GM21447 (cell line): ENCODE measurements at regions not wholly inside any gene's neighbourhood (a gene's known extent, or its start where the extent isn't known, plus 50 kb on each side); places are given as distances from the start of the nearest gene placed in this dataset.
"Not testable (repeated sequence)": the region's sequence is repeated elsewhere in the genome, so short reads cannot be mapped to it uniquely, and the experiment has no call there.

Source experiments
- ATAC-seq: cut with Tn5 transposase; IDR thresholded peaks from one replicate; pipeline ENCODE4 v1.9.1; 2021; ENCODE audit not compliant: unreplicated experiment

DNA sequence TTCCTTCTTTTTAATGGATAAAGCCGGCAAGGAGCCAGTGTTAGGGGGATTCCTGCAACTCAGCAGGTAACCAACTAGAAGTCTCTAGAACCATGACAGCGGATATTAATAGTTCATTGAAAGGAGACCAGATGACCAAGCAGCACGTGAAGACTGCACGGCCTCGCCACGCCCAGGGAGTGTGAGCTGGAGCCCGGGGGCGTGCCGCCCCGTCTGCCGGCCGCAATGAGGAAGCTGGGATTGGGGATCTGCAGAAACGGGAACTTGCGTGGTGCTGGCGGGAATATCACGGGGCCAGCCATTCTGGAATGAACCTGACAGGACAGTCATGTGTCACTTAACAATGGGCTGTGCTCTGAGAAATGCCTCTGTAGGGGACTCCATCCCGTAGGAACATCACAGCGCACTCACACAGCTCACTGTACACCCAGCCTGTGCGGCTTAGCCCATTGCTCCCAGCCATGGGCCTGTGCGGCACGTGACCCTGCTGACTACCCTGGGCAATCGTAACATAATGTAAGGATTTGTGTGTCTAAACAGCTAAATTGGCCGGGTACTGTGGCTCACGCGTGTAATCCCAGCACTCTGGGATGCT, 4092.8 kb upstream of the TPTE start:
- ATAC-seq, result not testable (repeated sequence)

DNA sequence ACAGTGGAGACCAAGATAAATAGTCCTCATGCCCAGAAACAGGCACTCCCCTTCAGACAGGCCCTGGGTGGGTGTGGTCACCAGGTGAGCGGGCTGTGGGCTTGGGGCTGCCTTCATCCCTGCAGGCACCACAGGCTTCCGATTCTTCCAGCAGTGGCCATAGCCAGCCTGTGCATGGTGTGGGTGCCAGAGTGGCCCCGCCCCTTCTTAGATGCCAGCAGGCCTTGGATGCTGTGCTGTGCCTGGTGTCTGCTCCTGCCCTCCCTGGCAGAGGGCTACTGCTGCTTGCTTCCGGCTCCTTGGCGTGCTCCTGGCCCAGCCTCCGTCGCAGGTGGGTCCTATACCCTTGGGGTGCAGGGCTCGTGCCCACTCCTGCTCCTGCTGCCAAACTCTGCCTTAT, 4091.5 kb upstream of the TPTE start:
- ATAC-seq, result not testable (repeated sequence)

GRCh38 chr21:6433149-6433548, 4088.2 kb upstream of the TPTE start:
- ATAC-seq, result not testable (repeated sequence)

DNA sequence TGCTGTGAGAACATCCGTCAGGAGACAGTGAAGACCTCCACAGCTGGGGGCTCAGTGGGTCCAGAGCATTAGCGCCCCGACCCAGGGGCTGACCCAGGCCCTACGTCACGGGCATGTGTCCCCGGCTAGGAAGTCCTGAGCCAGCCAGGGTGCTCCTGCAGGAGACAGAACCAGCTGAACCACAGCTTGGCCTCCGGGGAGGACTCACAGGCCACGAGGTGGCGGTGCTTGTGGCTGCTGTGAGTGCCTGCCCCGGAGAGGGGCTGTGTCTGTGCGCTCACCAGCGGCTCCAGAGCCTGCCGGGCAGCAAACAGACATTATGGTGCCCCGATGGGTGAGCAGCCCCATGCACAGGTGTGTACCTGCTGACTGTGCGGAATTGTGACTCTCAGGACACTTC, 4085.2 kb upstream of the TPTE start:
- ATAC-seq, result not testable (repeated sequence)

GRCh38 chr21:6436971-6437833, 4084.2 kb upstream of the TPTE start:
- ATAC-seq, result not testable (repeated sequence)

- ATAC-seq, result not testable (repeated sequence)
These were observed 4083.6 kb upstream of the TPTE start for GRCh38 chr21:6437834-6438187.

- not testable (repeated sequence) for ATAC-seq
These were observed 4082.3 kb upstream of the TPTE start for GRCh38 chr21:6439058-6439457.

DNA sequence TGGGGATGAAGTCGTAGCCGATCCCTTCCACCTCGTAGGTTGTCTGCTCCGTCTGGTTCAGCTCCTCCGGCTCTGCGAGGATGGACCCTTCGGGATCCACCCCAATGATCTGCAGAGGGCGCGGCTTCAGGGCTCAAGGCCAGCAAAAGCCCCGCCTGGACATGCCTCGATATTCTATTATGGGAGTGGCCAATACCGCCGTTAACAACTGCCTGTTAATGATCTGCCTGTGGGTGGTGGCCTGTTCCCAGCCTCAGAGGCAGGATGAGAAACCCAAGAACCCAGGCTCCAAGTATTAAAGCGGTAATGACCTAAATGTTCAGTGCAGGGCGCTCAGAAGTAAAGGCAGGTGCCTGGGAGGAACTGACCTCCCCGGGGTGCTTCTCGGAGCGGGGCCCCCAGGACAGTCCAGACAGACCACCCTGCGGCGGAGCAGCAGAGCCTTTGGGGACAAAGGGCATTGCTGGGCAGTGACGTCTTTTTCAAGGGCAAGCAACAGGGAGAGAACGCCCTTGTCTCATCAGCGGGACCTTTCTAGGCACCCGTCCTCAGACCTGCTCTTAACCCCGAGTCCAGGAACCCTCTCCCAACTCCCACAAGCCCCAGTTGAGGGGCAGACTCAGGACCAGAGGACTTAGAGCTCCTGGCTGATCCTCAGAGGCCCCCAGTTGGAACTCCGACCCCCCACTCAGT, 4066.6 kb upstream of the TPTE start:
- ATAC-seq, result not testable (repeated sequence)

DNA sequence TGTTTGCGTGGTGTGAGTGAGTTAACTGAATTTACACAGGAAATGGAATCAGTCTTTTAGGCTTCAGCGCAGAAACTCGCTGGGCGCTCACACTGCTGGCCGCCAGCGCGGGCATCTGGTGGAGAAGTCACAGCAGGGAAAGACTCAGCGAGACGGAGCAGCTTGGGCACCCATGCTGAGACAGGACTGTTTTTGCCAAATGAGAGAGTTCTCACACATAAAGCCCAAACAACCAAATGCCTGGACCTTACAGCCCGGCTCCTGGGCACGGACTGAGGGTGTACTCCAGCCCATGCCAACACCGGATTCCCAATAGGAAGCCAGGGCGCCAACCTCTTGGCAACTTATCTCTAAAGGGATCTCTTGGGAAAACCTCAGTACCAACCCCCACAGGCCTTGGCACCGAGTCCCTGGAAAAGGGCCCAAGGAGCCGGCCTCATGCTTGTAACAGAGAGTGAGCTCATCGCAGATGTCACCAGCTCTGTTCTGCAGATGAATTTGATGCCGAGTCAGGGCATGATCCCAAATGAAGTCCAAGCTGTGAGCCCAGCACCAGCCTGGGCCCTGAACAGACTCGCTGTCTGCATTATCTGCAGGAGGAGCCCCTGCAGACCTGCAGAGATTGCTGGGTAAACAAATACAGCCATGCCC, 4065.2 kb upstream of the TPTE start:
- ATAC-seq, result not testable (repeated sequence)

- ATAC-seq, result not testable (repeated sequence)
These were observed 4061.6 kb upstream of the TPTE start for GRCh38 chr21:6459761-6460160.

DNA sequence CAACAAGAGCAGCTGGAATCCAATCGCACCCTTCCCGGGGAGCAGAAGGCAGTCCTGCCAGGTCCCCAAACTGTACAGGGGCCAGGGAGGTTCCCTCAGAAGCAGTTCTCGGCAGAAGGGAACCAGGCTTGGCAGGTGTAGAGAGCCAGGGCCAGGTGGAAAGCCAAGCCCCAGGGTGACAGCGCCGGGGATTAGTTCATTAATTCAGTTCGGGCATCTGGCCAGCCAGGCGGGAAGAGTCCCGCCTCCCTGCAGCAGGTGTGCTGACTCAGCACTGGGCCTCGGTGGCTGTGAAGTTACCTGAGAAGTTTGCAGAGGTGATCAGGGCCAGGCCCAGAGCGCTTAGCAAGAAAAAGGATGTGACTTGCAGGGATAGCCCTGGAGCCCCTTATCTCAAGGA, 4060.0 kb upstream of the TPTE start:
- ATAC-seq, result not testable (repeated sequence)

- ATAC-seq, result not testable (repeated sequence)
These were observed 4057.0 kb upstream of the TPTE start for GRCh38 chr21:6464419-6464818.

GRCh38 chr21:6466081-6466698, 4055.2 kb upstream of the TPTE start:
- ATAC-seq, result not testable (repeated sequence)

- ATAC-seq, result not testable (repeated sequence)
These were observed 4054.7 kb upstream of the TPTE start for GRCh38 chr21:6466707-6467106.

DNA sequence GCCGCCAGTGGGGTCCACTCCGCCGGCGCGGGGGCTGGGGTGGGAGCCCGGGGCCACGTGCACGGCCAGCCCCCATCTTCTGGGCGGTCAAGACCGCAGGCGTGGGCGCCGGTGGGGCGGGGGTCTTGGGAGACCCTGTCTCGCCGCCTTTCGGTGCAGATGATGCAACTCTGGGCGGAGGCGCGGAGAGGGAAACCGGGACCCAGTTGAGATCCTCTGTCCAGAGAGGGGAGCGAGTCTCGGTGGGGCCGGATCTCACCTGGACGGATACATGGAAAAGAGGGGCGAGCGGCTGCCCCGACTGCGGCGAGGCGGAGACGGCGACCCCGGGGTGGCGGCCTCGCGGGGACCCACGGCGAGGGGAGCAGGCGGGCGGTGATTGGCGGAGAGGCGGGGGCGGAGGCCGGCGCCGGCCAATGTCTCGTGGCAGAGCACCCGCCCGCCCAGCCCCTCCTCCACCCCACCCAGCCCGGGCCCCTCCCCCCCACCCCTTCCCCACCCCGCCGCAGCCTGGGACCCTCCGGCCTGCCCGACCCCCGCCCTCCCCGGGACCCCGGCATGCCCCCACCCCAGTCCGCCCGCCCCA, 4054.1 kb upstream of the TPTE start:
- not testable (repeated sequence) for ATAC-seq

DNA sequence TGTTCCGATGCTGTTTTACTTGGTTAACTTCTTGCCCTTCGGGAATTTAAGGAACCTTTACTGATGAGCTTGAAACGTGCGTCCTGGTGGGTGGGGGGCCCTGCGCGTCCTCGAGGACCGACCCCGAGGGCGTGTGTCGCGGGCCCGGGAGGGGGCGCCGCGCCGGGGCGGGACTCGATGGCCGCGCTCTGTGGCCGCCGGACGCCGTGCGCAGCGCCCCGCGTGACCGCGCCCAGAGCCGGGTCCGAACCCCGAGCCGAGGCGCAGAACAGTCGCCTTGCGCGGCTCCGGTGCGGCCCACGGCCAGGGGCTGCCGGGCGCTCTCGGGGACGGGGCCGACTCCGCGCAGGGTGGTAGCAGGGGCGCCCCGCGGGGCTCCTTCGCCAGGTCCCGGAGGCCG, 4053.5 kb upstream of the TPTE start:
- ATAC-seq, result not testable (repeated sequence)

DNA sequence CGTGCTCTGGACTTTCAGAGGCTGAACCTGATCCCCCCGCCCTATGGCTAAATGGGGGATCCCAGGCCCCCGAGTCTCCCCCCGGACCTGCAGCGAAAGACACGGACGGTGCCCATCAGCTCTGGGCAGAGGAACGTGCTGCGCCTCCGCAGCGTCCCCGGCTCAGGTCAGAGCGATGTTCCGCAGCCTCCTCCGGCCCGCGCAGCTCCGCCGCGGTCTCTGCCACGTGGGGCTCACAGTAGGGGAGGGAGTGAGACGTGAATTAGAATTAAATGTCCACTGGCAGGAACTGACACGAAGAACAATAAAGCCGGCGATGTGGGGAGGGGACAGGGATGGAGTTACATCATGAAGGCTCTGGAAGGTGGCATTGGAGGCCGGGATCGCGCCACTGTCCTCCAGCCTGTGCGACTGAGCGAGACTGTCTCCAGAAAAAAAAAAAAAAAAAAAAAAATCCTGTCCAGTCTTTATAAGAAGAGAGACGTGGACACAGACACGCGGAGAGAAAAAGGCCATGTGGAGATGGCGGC, 4053.0 kb upstream of the TPTE start:
- ATAC-seq, result not testable (repeated sequence)

- not testable (repeated sequence) for ATAC-seq
These were observed 4047.0 kb upstream of the TPTE start for GRCh38 chr21:6474250-6474968.

- ATAC-seq, result not testable (repeated sequence)
These were observed 4040.3 kb upstream of the TPTE start for GRCh38 chr21:6481116-6481515.
